ENCODE measurements at regions not wholly inside any gene's neighbourhood (a gene's known extent, or its start where the extent isn't known, plus 50 kb on each side); places are given as distances from the start of the nearest gene placed in this dataset.

- Histone ChIP-seq H3K36me3 (no peaks in the 10 kb centered on the region), H3K27me3 (no peaks in the 10 kb centered on the region), H3K4me3 (no peak overlapping the region), H3K9me3 (peaks cover 0 to 5% (median 0%) of the 10 kb centered on the region in 11 donors), H3K27ac (no peak overlapping the region), H3K4me1 (no peaks in the 10 kb centered on the region)
- ATAC-seq (no peak), DNase-seq (no peak)
- no peak for TF ChIP-seq CTCF (IDR thresholded peaks at IDR 0.05)
- 89 to 92% methylated on average over 1 of the region's 1 CpG for WGBS, 2 donors
- intact Hi-C loops (cut with DNase I): no loop called here
These were observed 174.6 kb downstream of the ZNF330 start for GRCh38 chr4:141395246-141395830.

GRCh38 chr4:141395919-141396318 lies 175.2 kb downstream of the ZNF330 start:
- Histone ChIP-seq H3K27me3 (no peaks in the 10 kb centered on the region), H3K4me3 (no peak overlapping the region), H3K36me3 (no peaks in the 10 kb centered on the region), H3K4me1 (no peaks in the 10 kb centered on the region), H3K9me3 (peaks cover 0 to 5% (median 0%) of the 10 kb centered on the region in 11 donors), H3K27ac (no peak overlapping the region)
- no peak for TF ChIP-seq CTCF (IDR thresholded peaks at IDR 0.05)
- 90 to 95% methylated on average over 5 of the region's 5 CpGs for WGBS, 2 donors
- ATAC-seq: no peak
- intact Hi-C loops (cut with DNase I): no loop called here
- DNase-seq: no peak

GRCh38 chr4:141402712-141403111 lies 182.0 kb downstream of the ZNF330 start:
- Histone ChIP-seq H3K4me1 (peaks cover 0 to 15% (median 0%) of the 10 kb centered on the region in 9 donors), H3K4me3 (no peak overlapping the region), H3K36me3 (no peaks in the 10 kb centered on the region), H3K27ac (no peak overlapping the region), H3K9me3 (peaks cover 0 to 5% (median 0%) of the 10 kb centered on the region in 11 donors), H3K27me3 (no peaks in the 10 kb centered on the region)
- no peak for TF ChIP-seq CTCF (IDR thresholded peaks at IDR 0.05)
- DNase-seq (no peak), ATAC-seq (no peak)
- intact Hi-C loops (cut with DNase I): no loop called here
- 85 to 90% methylated on average over 5 of the region's 5 CpGs for WGBS, 2 donors

GRCh38 chr4:141403782-141404181 lies 183.1 kb downstream of the ZNF330 start:
- TF ChIP-seq CTCF (IDR thresholded peaks at IDR 0.05): no peak
- Histone ChIP-seq H3K9me3 (peaks cover 0 to under 1% (median 0%) of the 10 kb centered on the region in 11 donors), H3K27ac (no peak overlapping the region), H3K4me1 (peaks cover 0 to 15% (median 0%) of the 10 kb centered on the region in 9 donors), H3K36me3 (no peaks in the 10 kb centered on the region), H3K4me3 (no peak overlapping the region), H3K27me3 (no peaks in the 10 kb centered on the region)
- WGBS, 2 donors: 48% methylated on average over 2 of the region's 2 CpGs
- ATAC-seq (peak in 1 of 8 donors; percentile 68), DNase-seq (no peak)
- intact Hi-C loops (cut with DNase I): no loop called here

Data from heart right ventricle (tissue), 16 donors.